Naive thymus-derived CD4-positive, alpha-beta T cell (primary cell): ENCODE measurements at regions not wholly inside any gene's neighbourhood (a gene's known extent, or its start where the extent isn't known, plus 50 kb on each side); places are given as distances from the start of the nearest gene placed in this dataset.

Experiments used
- ATAC-seq: fragments of 150-1000 bp; cut with Tn5 transposase; 2 replicates; pipeline ENCODE4 v1.10.0; 2021; ENCODE audit warnings: mild to moderate bottlenecking, moderate library complexity
- CTCF ChIA-PET: fragments of 350-600 bp; sonication (Branson Sonifier 250); formaldehyde crosslinking; loops from one replicate; lab custom pipeline; 2021; ENCODE audit warnings: antibody characterized with exemption; lab: Charles Lee
- POLR2A ChIA-PET: fragments of 350-600 bp; sonication (Branson Sonifier 250); formaldehyde crosslinking; loops from one replicate; lab custom pipeline; 2021; ENCODE audit warnings: antibody characterized with exemption, inconsistent platforms; lab: Charles Lee
- DNase-seq, 9 donors: peaks; one replicate each; pipeline versions ENCODE4 v3.0.0 to v3.0.0-alpha.2; 2020 to 2022; ENCODE audit warnings: mixed read lengths in 1 of 9
- H3K27ac ChIP-seq: one replicate; pipeline ENCODE4 v1.7.0; 2013; ENCODE audit warnings: mild to moderate bottlenecking, low read depth, low read length, moderate library complexity
- H3K27me3 ChIP-seq, 2 donors: one replicate each; pipeline ENCODE4 v1.7.0; 2013; ENCODE audit warnings: low read length in 2 of 2, mild to moderate bottlenecking in 2 of 2, moderate library complexity in 2 of 2; ENCODE audit not compliant: control insufficient read depth in 2 of 2, insufficient read depth in 2 of 2
- H3K36me3 ChIP-seq, 3 experiments: 1 replicate in 2 of 3; 2 replicates in 1 of 3; pipeline ENCODE4 v1.7.0; 2013; ENCODE audit warnings: low read length in 3 of 3, mild to moderate bottlenecking in 3 of 3, moderate library complexity in 1 of 3; ENCODE audit not compliant: insufficient read depth in 3 of 3, control insufficient read depth in 2 of 3
- H3K4me1 ChIP-seq, 2 donors: one replicate each; pipeline ENCODE4 v1.7.0; 2013; ENCODE audit warnings: low read length in 2 of 2, mild to moderate bottlenecking in 2 of 2, moderate library complexity in 1 of 2; ENCODE audit not compliant: control insufficient read depth in 2 of 2, insufficient read depth in 2 of 2
- H3K4me3 ChIP-seq: 2 replicates; pipeline ENCODE4 v1.7.0; 2013; ENCODE audit warnings: mild to moderate bottlenecking, low read length
- H3K9me3 ChIP-seq, 3 experiments: 1 replicate in 2 of 3; 2 replicates in 1 of 3; pipeline ENCODE4 v1.7.0; 2013; ENCODE audit warnings: low read length in 3 of 3; ENCODE audit not compliant: control insufficient read depth in 2 of 3
- H3K27ac Mint-ChIP-seq, 9 donors: one replicate each; pipeline ENCODE4 v1.8.0; 2020 to 2022; ENCODE audit warnings: mixed read lengths in 9 of 9, mild to moderate bottlenecking in 8 of 9, moderate library complexity in 5 of 9, inconsistent platforms in 2 of 9
- H3K27me3 Mint-ChIP-seq, 5 donors: one replicate each; pipeline ENCODE4 v1.8.0; 2021 to 2022; ENCODE audit warnings: mixed read lengths in 5 of 5, mild to moderate bottlenecking in 1 of 5
- H3K36me3 Mint-ChIP-seq, 5 donors: one replicate each; pipeline ENCODE4 v1.8.0; 2020 to 2022; ENCODE audit warnings: mixed read lengths in 5 of 5, mild to moderate bottlenecking in 3 of 5, inconsistent platforms in 1 of 5
- H3K4me1 Mint-ChIP-seq, 7 donors: one replicate each; pipeline ENCODE4 v1.8.0; 2020 to 2022; ENCODE audit warnings: mixed read lengths in 7 of 7, mild to moderate bottlenecking in 3 of 7, inconsistent platforms in 1 of 7
- H3K4me3 Mint-ChIP-seq, 10 donors: one replicate each; pipeline ENCODE4 v1.8.0; 2020 to 2022; ENCODE audit warnings: mild to moderate bottlenecking in 10 of 10, mixed read lengths in 10 of 10, moderate library complexity in 6 of 10, inconsistent platforms in 2 of 10
- H3K9me3 Mint-ChIP-seq, 11 donors: one replicate each; pipeline ENCODE4 v1.8.0; 2020 to 2022; ENCODE audit warnings: mixed read lengths in 11 of 11, mild to moderate bottlenecking in 4 of 11, inconsistent platforms in 1 of 11, moderate library complexity in 1 of 11
- intact Hi-C, 2 donors: fragments of 100-400 bp; cut with micrococcal nuclease; formaldehyde crosslinking; loops; one replicate each; pipeline ENCODE4 v1.15.1; 2023

GRCh38 chr7:73941836-73942551 is 81.0 kb downstream of the TMEM270 start:
- Mint-ChIP-seq H3K27me3 (peaks cover 0 to 31% (median 10%) of the 10 kb centered on the region in 5 donors), H3K4me1 (no peaks in the 10 kb centered on the region), H3K36me3 (peaks cover 0 to 13% (median 0%) of the 10 kb centered on the region in 5 donors), H3K27ac (no peak overlapping the region), H3K4me3 (no peak overlapping the region), H3K9me3 (peaks cover 9 to 65% (median 27%) of the 10 kb centered on the region in 11 donors)
- ChIA-PET POLR2A (interaction anchor here (1.1 kb wide), 1 partner anchor 14 kb away, joined by 3 read pairs; no protein-coding TSS in a partner anchor), CTCF (interaction anchor here (0.5 kb wide), 1 partner anchor 41 kb away, joined by 3 read pairs; no protein-coding TSS in a partner anchor)
- Histone ChIP-seq H3K4me1 (no peaks in the 10 kb centered on the region), H3K27me3 (no peaks in the 10 kb centered on the region), H3K27ac (no peak overlapping the region), H3K9me3 (no peaks in the 10 kb centered on the region), H3K36me3 (no peaks in the 10 kb centered on the region), H3K4me3 (no peak overlapping the region)
- intact Hi-C loops: no loop called here
- no peak for ATAC-seq
- DNase-seq: no peak

GRCh38 chr7:73945022-73945421 is 83.0 kb upstream of the ELN start:
- no peak overlapping the region for H3K4me3 ChIP-seq
- no peak overlapping the region for H3K4me3 Mint-ChIP-seq
- H3K4me1 ChIP-seq: no peaks in the 10 kb centered on the region
- peaks cover 0 to 21% (median 0%) of the 10 kb centered on the region in 5 donors for H3K36me3 Mint-ChIP-seq
- intact Hi-C loops: no loop called here
- ChIA-PET POLR2A (no interaction called here), CTCF (no interaction called here)
- H3K27ac Mint-ChIP-seq: no peak overlapping the region
- H3K9me3 Mint-ChIP-seq: peaks cover 15 to 85% (median 35%) of the 10 kb centered on the region in 11 donors
- no peaks in the 10 kb centered on the region for H3K27me3 ChIP-seq
- DNase-seq: no peak
- H3K27ac ChIP-seq: no peak overlapping the region
- peaks cover 0 to 39% (median 20%) of the 10 kb centered on the region in 5 donors for H3K27me3 Mint-ChIP-seq
- no peaks in the 10 kb centered on the region for H3K4me1 Mint-ChIP-seq
- ATAC-seq: no peak
- H3K36me3 ChIP-seq: no peaks in the 10 kb centered on the region
- H3K9me3 ChIP-seq: no peaks in the 10 kb centered on the region

DNA sequence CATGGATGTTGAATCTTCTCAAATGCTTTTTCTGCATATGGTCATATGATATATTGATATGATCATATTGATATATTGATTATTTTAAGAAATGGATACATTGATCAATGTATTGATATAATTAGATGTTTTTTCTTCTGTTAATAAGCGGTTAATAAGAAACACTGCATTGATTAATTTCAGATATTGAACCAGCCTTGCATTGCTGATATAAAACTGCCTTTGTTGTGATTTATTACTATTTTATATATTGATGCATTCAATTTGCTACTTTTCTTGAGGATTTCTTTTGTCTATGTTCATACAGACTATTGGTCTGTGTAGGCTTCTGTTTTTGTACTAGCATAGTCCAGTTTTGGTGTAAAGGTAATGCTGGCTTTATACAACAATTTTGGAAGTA is 79.7 kb upstream of the ELN start:
- DNase-seq (no peak), ATAC-seq (no peak)
- Mint-ChIP-seq H3K27ac (no peak overlapping the region), H3K36me3 (peaks cover 0 to 13% (median 0%) of the 10 kb centered on the region in 5 donors), H3K27me3 (peaks cover 0 to 40% (median 29%) of the 10 kb centered on the region in 5 donors), H3K4me3 (no peak overlapping the region), H3K4me1 (no peaks in the 10 kb centered on the region), H3K9me3 (peaks cover 8 to 55% (median 22%) of the 10 kb centered on the region in 11 donors)
- no peak overlapping the region for H3K27ac ChIP-seq
- intact Hi-C loops: no loop called here
- ChIA-PET CTCF (no interaction called here), POLR2A (no interaction called here)
- H3K27me3 ChIP-seq: no peaks in the 10 kb centered on the region
- H3K4me3 ChIP-seq: no peak overlapping the region
- no peaks in the 10 kb centered on the region for H3K9me3 ChIP-seq
- H3K4me1 ChIP-seq: no peaks in the 10 kb centered on the region
- no peaks in the 10 kb centered on the region for H3K36me3 ChIP-seq

GRCh38 chr7:73952266-73952665 is 75.7 kb upstream of the ELN start:
- H3K4me3 ChIP-seq: no peak overlapping the region
- no peak overlapping the region for H3K27ac ChIP-seq
- POLR2A ChIA-PET: no interaction called here
- peaks cover 5 to 53% (median 33%) of the 10 kb centered on the region in 5 donors for H3K27me3 Mint-ChIP-seq
- H3K4me1 Mint-ChIP-seq: no peaks in the 10 kb centered on the region
- no peak overlapping the region for H3K27ac Mint-ChIP-seq
- H3K36me3 ChIP-seq: no peaks in the 10 kb centered on the region
- H3K27me3 ChIP-seq: no peaks in the 10 kb centered on the region
- CTCF ChIA-PET: no interaction called here
- H3K9me3 Mint-ChIP-seq: peaks cover 4 to 26% (median 13%) of the 10 kb centered on the region in 11 donors
- DNase-seq (no peak), ATAC-seq (no peak)
- H3K9me3 ChIP-seq: no peaks in the 10 kb centered on the region
- H3K4me1 ChIP-seq: no peaks in the 10 kb centered on the region
- peaks cover 0 to 13% (median 0%) of the 10 kb centered on the region in 5 donors for H3K36me3 Mint-ChIP-seq
- intact Hi-C loops: no loop called here
- no peak overlapping the region for H3K4me3 Mint-ChIP-seq

- Mint-ChIP-seq H3K9me3 (peaks cover 0 to 11% (median 2%) of the 10 kb centered on the region in 11 donors), H3K27ac (no peak overlapping the region), H3K4me3 (no peak overlapping the region), H3K36me3 (peaks cover 0 to 3% (median 0%) of the 10 kb centered on the region in 5 donors), H3K4me1 (no peaks in the 10 kb centered on the region), H3K27me3 (peaks cover 16 to 41% (median 26%) of the 10 kb centered on the region in 5 donors)
- H3K27ac ChIP-seq: no peak overlapping the region
- no peaks in the 10 kb centered on the region for H3K36me3 ChIP-seq
- no peak overlapping the region for H3K4me3 ChIP-seq
- no peak for DNase-seq
- no peaks in the 10 kb centered on the region for H3K9me3 ChIP-seq
- ChIA-PET CTCF (interaction anchor here (0.6 to 0.9 kb wide), 3 partner anchors 8 to 459 kb away, joined by 3 to 5 read pairs (median 3); no protein-coding TSS in a partner anchor), POLR2A (no interaction called here)
- no peaks in the 10 kb centered on the region for H3K27me3 ChIP-seq
- intact Hi-C loops: no loop called here
- ATAC-seq: no peak
- no peaks in the 10 kb centered on the region for H3K4me1 ChIP-seq
Observed at GRCh38 chr7:73954181-73954580, 73.8 kb upstream of the ELN start.

DNA sequence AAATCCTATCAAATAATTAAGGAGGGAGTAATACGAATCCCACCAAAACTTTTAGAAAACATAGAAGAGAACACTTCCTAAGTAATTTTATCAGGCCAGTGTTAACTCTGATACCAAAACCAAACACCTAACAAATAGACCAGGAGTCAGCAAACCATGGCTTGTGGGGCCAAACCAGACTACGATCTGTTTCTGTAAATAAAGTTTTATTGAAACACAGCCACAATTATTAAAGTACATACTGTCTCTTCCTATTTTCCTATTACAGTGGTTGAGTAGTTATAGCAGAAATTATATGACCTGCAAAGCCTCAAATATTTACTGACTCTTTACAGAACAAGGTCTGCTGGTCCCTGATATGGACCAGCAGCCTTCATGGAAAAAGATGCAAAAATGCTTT is 73.1 kb upstream of the ELN start:
- Mint-ChIP-seq H3K9me3 (peaks cover 0 to 4% (median 0%) of the 10 kb centered on the region in 11 donors), H3K36me3 (no peaks in the 10 kb centered on the region), H3K4me1 (no peaks in the 10 kb centered on the region), H3K27me3 (peaks cover 13 to 38% (median 19%) of the 10 kb centered on the region in 5 donors), H3K4me3 (no peak overlapping the region), H3K27ac (no peak overlapping the region)
- ATAC-seq: no peak
- no peaks in the 10 kb centered on the region for H3K27me3 ChIP-seq
- no peak for DNase-seq
- intact Hi-C loops: no loop called here
- H3K4me3 ChIP-seq: no peak overlapping the region
- no peaks in the 10 kb centered on the region for H3K9me3 ChIP-seq
- POLR2A ChIA-PET: no interaction called here
- no peaks in the 10 kb centered on the region for H3K36me3 ChIP-seq
- H3K27ac ChIP-seq: no peak overlapping the region
- H3K4me1 ChIP-seq: no peaks in the 10 kb centered on the region
- CTCF ChIA-PET: no interaction called here

GRCh38 chr7:73960548-73960947 is 67.4 kb upstream of the ELN start:
- peaks cover 8 to 24% (median 15%) of the 10 kb centered on the region in 11 donors for H3K9me3 Mint-ChIP-seq
- H3K4me1 Mint-ChIP-seq: no peaks in the 10 kb centered on the region
- H3K36me3 Mint-ChIP-seq: peaks cover 0 to 14% (median 9%) of the 10 kb centered on the region in 5 donors
- no peak overlapping the region for H3K4me3 Mint-ChIP-seq
- ChIA-PET CTCF (no interaction called here), POLR2A (no interaction called here)
- H3K4me3 ChIP-seq: no peak overlapping the region
- intact Hi-C loops: no loop called here
- no peaks in the 10 kb centered on the region for H3K4me1 ChIP-seq
- H3K27ac Mint-ChIP-seq: no peak overlapping the region
- no peaks in the 10 kb centered on the region for H3K36me3 ChIP-seq
- H3K27me3 ChIP-seq: no peaks in the 10 kb centered on the region
- H3K27ac ChIP-seq: no peak overlapping the region
- peaks cover 0 to 14% (median 0%) of the 10 kb centered on the region in 3 experiments for H3K9me3 ChIP-seq
- ATAC-seq: no peak
- H3K27me3 Mint-ChIP-seq: peaks cover 7 to 14% (median 12%) of the 10 kb centered on the region in 5 donors
- DNase-seq: no peak
